ENCODE measurements at regions not wholly inside any gene's neighbourhood (a gene's known extent, or its start where the extent isn't known, plus 50 kb on each side); places are given as distances from the start of the nearest gene placed in this dataset.

DNA sequence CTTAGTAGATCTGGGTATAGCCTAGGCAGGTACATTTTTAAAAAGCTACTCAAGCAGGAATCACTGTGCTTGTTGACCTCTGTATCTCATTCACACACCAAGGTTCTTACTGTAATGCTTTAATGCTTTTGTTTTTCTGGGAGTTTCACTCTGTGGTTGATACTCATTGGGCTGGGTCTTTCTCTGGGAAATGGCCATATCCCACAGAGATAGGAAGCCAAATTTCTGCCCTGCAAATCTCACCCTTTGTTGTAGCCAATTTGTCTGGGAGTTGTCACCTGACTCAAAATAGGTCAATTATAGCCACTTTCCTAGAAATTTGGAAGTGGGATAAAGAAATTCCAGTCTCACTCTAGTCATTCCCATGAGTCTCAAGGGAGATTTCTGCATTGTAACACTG lies 195.8 kb upstream of the BDNF start:
- no peak for DNase-seq (ENCODE audit: low read depth)
- TF ChIP-seq CTCF (IDR thresholded peaks at IDR 0.05; ENCODE audit: control insufficient read depth, extremely low read depth, insufficient read depth): no peak
- no peak overlapping the region for H3K4me3 ChIP-seq (ENCODE audit: low read depth, low read length)

DNA sequence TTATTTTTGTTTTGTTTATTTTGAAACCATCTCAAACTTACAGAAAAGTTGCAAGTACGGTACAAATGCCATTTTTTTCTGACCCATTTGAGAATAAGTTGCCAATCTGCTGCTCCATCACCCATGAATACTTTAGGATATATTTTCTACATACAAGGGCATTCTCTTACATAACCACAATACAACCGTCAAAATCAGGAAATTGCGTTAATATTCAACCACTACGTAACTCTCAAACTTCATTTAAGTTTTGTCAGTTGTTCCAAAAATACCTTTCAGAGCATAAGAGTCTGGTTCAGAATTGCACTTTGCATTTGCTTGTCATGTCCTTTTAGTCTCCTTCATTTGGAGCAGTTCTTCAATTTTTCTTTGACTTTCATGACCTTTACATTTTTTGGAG lies 194.3 kb upstream of the BDNF start:
- no peak for TF ChIP-seq CTCF (IDR thresholded peaks at IDR 0.05; ENCODE audit: control insufficient read depth, extremely low read depth, insufficient read depth)
- no peak overlapping the region for H3K4me3 ChIP-seq (ENCODE audit: low read depth, low read length)
- no peak for DNase-seq (ENCODE audit: low read depth)

GRCh38 chr11:27886857-27887256 lies 186.6 kb upstream of the BDNF start:
- TF ChIP-seq CTCF (IDR thresholded peaks at IDR 0.05; ENCODE audit: control insufficient read depth, extremely low read depth, insufficient read depth): no peak
- H3K4me3 ChIP-seq (ENCODE audit: low read depth, low read length): no peak overlapping the region
- DNase-seq (ENCODE audit: low read depth): no peak

DNA sequence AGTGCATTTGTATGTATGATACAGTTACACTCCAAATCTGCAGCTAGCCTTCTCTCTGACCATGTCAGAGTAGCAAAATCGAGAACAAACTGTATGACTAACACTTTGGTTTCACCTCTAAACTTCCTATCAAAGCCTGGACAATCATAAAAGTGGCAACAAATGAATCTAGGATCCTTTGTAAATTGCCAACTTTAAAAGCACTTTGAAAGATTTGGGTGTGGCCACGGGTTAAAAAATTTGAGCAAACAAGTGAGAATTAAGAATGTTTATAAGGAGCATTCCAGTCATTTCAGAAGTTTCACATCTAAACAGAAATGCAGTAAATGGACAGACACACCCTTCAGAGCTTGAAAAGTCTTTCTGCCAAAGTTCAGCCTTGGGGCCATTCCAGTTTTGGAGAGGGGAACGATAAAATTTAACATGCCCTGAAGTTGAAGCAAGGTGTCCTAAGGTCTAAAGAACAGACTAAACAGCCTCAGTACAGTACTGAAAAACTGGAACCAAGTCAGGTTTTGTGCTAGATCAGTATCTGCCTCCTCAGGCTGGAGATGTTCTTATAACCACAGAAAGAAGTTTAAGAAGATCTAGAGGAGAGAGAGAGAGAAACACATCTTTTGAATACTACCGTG lies 181.9 kb upstream of the BDNF start:
- no peak overlapping the region for H3K4me3 ChIP-seq (ENCODE audit: low read depth, low read length)
- DNase-seq (ENCODE audit: low read depth): no peak
- no peak for TF ChIP-seq CTCF (IDR thresholded peaks at IDR 0.05; ENCODE audit: control insufficient read depth, extremely low read depth, insufficient read depth)

- no peak for DNase-seq (ENCODE audit: low read depth)
- no peak overlapping the region for H3K4me3 ChIP-seq (ENCODE audit: low read depth, low read length)
- TF ChIP-seq CTCF (IDR thresholded peaks at IDR 0.05; ENCODE audit: control insufficient read depth, extremely low read depth, insufficient read depth): no peak
These were observed 175.8 kb upstream of the BDNF start for GRCh38 chr11:27875831-27876775.

DNA sequence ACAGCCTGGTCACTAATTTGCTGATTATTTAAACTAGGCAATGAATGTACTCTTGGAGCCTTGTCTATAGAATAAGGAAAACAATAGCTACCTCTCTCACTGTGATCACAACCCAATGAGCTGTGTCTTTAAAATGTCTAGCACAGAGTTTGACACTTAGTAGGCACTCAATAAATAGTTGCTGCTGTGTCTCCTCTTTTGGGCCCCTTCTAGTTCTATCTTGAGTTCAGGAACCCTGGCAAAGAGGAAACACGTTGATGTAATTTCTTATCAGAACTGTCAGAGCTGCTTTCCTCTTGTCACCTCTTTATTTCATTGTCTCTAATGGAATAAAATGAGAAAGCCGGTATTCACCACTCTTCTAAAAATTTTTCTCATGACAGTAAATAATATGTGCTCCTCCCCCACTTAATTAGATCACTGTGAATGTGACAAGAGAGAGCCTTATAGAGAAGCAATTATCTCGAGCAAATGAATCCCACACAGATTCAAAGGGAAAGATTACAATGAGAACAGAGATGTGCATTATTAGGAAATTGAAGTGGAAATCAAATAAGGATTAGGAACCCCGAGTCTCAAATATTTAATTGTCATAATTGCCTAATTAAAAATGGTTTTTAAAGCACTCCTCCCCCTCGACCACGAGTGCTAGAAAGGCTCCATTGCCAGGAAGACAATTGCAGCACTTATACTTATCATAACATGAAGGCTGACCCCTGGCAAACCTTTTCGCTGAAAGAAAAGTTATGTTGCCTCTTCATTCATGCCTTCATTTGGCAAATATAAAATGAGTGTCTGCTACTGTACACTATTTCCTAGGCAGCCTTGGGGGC lies 175.0 kb upstream of the BDNF start:
- DNase-seq (ENCODE audit: low read depth): no peak
- TF ChIP-seq CTCF (IDR thresholded peaks at IDR 0.05; ENCODE audit: control insufficient read depth, extremely low read depth, insufficient read depth): no peak
- no peak overlapping the region for H3K4me3 ChIP-seq (ENCODE audit: low read depth, low read length)

All from LNCaP clone FGC (cell line).